SJSA1 (cell line): ENCODE measurements at regions not wholly inside any gene's neighbourhood (a gene's known extent, or its start where the extent isn't known, plus 50 kb on each side); places are given as distances from the start of the nearest gene placed in this dataset.
"Not testable (repeated sequence)": the region's sequence is repeated elsewhere in the genome, so short reads cannot be mapped to it uniquely, and the experiment has no call there.

ENCODE experiments used
- DNase-seq, 2 experiments: peaks; one replicate each; pipeline ENCODE4 v3.0.0-alpha.2; 2015 to 2020; ENCODE audit warnings: low spot score in 2 of 2, low read depth in 1 of 2
- H3K27ac ChIP-seq: fragments of 250-450 bp; sonication (Bioruptor Pico); 2 replicates; pipeline ENCODE4 v1.5.1; 2020; ENCODE audit warnings: mild to moderate bottlenecking, moderate library complexity
- H3K27me3 ChIP-seq: fragments of 250-450 bp; sonication (Bioruptor Pico); replicated peaks from 2 replicates; pipeline ENCODE4 v1.5.1; 2020; ENCODE audit warnings: mild to moderate bottlenecking, moderate library complexity
- H3K36me3 ChIP-seq: fragments of 250-450 bp; sonication (Bioruptor Pico); 2 replicates; pipeline ENCODE4 v1.5.1; 2020; ENCODE audit warnings: mild to moderate bottlenecking
- H3K4me1 ChIP-seq: fragments of 250-450 bp; sonication (Bioruptor Pico); replicated peaks from 2 replicates; pipeline ENCODE4 v1.6.1; 2021; ENCODE audit warnings: mild to moderate bottlenecking
- H3K4me3 ChIP-seq: fragments of 250-450 bp; sonication (Bioruptor Pico); 2 replicates; pipeline ENCODE4 v1.5.1; 2020; ENCODE audit warnings: mild to moderate bottlenecking
- H3K9me3 ChIP-seq: fragments of 250-450 bp; sonication (Bioruptor Pico); replicated peaks from 2 replicates; pipeline ENCODE4 v1.5.1; 2020; ENCODE audit warnings: mild to moderate bottlenecking

- Histone ChIP-seq H3K4me1 (no peaks in the 10 kb centered on the region), H3K9me3 (no peaks in the 10 kb centered on the region), H3K27ac (no peak overlapping the region), H3K4me3 (no peak overlapping the region), H3K27me3 (no peaks in the 10 kb centered on the region), H3K36me3 (no peaks in the 10 kb centered on the region)
- no peak for DNase-seq
These were observed 303.4 kb upstream of the PRICKLE1 start for GRCh38 chr12:42892702-42893551.

DNA sequence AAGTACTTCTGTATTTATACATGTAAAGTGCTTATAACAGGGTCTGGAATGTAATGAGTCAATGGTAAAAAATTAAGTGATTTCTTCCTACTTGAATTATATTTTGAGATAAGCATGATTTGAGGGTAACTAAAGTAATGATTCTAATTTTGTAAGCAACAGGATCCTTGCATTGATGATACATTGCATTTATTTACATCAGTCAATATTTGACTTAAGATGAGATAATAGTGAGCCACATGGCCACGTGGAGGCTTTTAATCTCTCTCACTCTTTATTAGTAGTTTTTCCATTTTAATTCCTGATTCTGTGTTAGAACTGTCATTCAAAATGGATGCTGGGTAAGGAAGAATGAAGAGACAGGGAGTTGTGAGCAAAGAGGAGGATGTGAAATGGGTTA lies 298.1 kb upstream of the PRICKLE1 start:
- Histone ChIP-seq H3K36me3 (no peaks in the 10 kb centered on the region), H3K9me3 (no peaks in the 10 kb centered on the region), H3K4me1 (no peaks in the 10 kb centered on the region), H3K27ac (no peak overlapping the region), H3K27me3 (no peaks in the 10 kb centered on the region), H3K4me3 (no peak overlapping the region)
- DNase-seq = no peak

GRCh38 chr12:42886160-42886559 lies 296.6 kb upstream of the PRICKLE1 start:
- no peak for DNase-seq
- H3K27me3 ChIP-seq = no peaks in the 10 kb centered on the region
- H3K27ac ChIP-seq = no peak overlapping the region
- no peak overlapping the region for H3K4me3 ChIP-seq
- H3K9me3 ChIP-seq = no peaks in the 10 kb centered on the region
- H3K4me1 ChIP-seq = no peaks in the 10 kb centered on the region
- H3K36me3 ChIP-seq = no peaks in the 10 kb centered on the region

- H3K36me3 ChIP-seq = no peaks in the 10 kb centered on the region
These were observed 296.1 kb upstream of the PRICKLE1 start for GRCh38 chr12:42885677-42886076.

DNA sequence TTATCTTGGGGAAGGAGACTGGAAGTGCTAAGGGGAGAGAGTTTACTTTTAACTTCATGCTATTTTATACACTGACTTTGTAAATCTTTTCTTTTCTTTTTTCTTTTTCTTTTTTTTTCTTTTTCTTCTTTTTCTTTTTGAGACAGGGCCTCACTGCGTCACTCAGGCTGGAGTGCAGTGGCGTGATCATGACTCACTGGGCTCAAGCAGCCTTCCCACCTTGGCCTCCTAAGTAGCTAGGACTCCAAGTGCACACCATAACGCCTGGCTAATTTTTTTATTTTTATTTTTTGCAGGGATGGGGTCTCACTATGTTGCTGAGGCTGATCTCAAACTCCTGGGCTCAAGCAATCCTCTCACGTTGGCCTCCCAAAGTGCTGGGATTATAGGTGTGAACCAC lies 294.6 kb upstream of the PRICKLE1 start:
- Histone ChIP-seq H3K4me1 (no peaks in the 10 kb centered on the region), H3K4me3 (no peak overlapping the region), H3K27ac (no peak overlapping the region), H3K36me3 (no peaks in the 10 kb centered on the region), H3K27me3 (no peaks in the 10 kb centered on the region), H3K9me3 (no peaks in the 10 kb centered on the region)
- no peak for DNase-seq

More at GRCh38 chr12:42885677-42886076, 296.1 kb upstream of the PRICKLE1 start:
- Histone ChIP-seq H3K27me3 (no peaks in the 10 kb centered on the region), H3K4me3 (no peak overlapping the region), H3K27ac (no peak overlapping the region), H3K4me1 (no peaks in the 10 kb centered on the region), H3K9me3 (no peaks in the 10 kb centered on the region)
- no peak for DNase-seq

- Histone ChIP-seq H3K27me3 (no peaks in the 10 kb centered on the region), H3K27ac (no peak overlapping the region)
- DNase-seq = no peak
These were observed 283.9 kb upstream of the PRICKLE1 start for GRCh38 chr12:42873401-42873800.

DNA sequence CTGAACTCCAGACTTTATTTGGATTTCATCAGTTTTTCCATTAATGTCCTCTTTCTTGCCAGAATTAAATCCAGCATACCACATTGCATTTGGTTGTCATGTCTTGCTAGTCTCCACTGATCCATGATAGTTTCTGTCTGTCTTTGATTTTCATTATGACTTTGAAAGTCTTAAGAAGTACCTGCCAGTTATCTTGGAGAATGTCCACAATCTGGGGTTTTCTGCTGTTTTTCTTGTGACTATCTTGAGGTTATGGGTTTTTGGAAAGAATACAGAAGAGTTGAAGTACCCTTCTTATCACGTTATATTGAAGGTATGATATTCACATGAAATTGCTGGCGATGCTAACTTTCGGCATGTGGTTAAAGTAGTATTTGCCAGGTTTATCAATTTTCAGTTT lies 282.3 kb upstream of the PRICKLE1 start:
- Histone ChIP-seq H3K36me3 (no peaks in the 10 kb centered on the region), H3K27ac (no peak overlapping the region), H3K4me3 (no peak overlapping the region), H3K4me1 (no peaks in the 10 kb centered on the region), H3K9me3 (no peaks in the 10 kb centered on the region), H3K27me3 (no peaks in the 10 kb centered on the region)
- DNase-seq = no peak

More at GRCh38 chr12:42873401-42873800, 283.9 kb upstream of the PRICKLE1 start:
- Histone ChIP-seq H3K36me3 (no peaks in the 10 kb centered on the region), H3K9me3 (no peaks in the 10 kb centered on the region), H3K4me3 (no peak overlapping the region), H3K4me1 (no peaks in the 10 kb centered on the region)

DNA sequence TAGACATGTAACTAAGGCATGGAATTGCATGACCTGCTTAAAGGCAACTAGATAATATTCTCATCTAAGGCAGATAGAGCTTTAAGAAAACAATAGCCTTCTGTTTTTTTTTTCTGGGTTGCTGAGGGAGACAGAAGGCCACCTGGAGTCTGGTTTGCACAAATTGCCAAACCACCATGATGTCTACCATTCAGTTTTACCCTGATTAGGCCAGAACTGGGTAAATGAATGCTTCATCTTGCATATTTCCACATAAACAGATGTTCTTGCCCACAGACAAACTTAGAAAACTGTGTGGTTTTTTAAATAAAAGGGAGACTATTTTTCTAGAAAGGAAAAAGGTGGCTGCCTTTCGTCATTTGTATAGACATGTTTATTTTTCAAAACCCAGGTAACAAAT lies 278.7 kb upstream of the PRICKLE1 start:
- Histone ChIP-seq H3K4me1 (no peaks in the 10 kb centered on the region), H3K4me3 (no peak overlapping the region), H3K9me3 (no peaks in the 10 kb centered on the region), H3K27ac (no peak overlapping the region), H3K27me3 (no peaks in the 10 kb centered on the region), H3K36me3 (no peaks in the 10 kb centered on the region)
- DNase-seq = no peak

- H3K27me3 ChIP-seq = no peaks in the 10 kb centered on the region
These were observed 275.7 kb upstream of the PRICKLE1 start for GRCh38 chr12:42865282-42865681.

GRCh38 chr12:42862055-42862454 lies 272.5 kb upstream of the PRICKLE1 start:
- DNase-seq = peak in 1 of 2 experiments; percentile 9
- Histone ChIP-seq H3K27ac (no peak overlapping the region), H3K4me1 (no peaks in the 10 kb centered on the region), H3K4me3 (no peak overlapping the region), H3K27me3 (no peaks in the 10 kb centered on the region), H3K36me3 (no peaks in the 10 kb centered on the region), H3K9me3 (no peaks in the 10 kb centered on the region)

More at GRCh38 chr12:42865282-42865681, 275.7 kb upstream of the PRICKLE1 start:
- no peaks in the 10 kb centered on the region for H3K9me3 ChIP-seq
- H3K27ac ChIP-seq = no peak overlapping the region
- H3K4me1 ChIP-seq = no peaks in the 10 kb centered on the region
- no peak overlapping the region for H3K4me3 ChIP-seq
- no peaks in the 10 kb centered on the region for H3K36me3 ChIP-seq
- no peak for DNase-seq

GRCh38 chr12:42860331-42860730 lies 270.8 kb upstream of the PRICKLE1 start:
- not testable (repeated sequence) for H3K27me3 ChIP-seq, H3K4me3 ChIP-seq, H3K36me3 ChIP-seq, DNase-seq, H3K9me3 ChIP-seq, H3K27ac ChIP-seq, H3K4me1 ChIP-seq

- no peaks in the 10 kb centered on the region for H3K36me3 ChIP-seq
- H3K27ac ChIP-seq = no peak overlapping the region
- H3K4me1 ChIP-seq = no peaks in the 10 kb centered on the region
- no peak overlapping the region for H3K4me3 ChIP-seq
- DNase-seq = no peak
- H3K9me3 ChIP-seq = no peaks in the 10 kb centered on the region
- no peaks in the 10 kb centered on the region for H3K27me3 ChIP-seq
These were observed 270.1 kb upstream of the PRICKLE1 start for GRCh38 chr12:42859612-42860011.

DNA sequence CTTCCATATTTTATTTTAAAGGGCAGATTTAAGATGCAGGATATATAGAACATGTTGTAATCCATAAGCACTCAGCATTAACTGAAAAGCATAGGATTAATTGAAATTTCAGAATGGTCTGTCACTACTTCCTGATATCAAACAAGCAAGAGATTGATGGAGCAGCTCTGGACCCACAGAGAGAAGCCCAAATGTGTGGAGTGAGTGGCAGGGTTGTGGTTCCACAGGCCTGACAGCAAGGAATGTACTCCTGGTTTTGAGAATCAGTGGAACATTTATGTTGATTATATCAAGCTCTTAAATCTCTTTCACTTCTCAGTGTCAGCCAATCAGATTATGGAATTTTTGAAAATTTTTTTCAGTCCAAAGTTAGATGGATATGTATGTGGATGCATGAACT lies 267.6 kb upstream of the PRICKLE1 start:
- Histone ChIP-seq H3K27me3 (no peaks in the 10 kb centered on the region), H3K9me3 (no peaks in the 10 kb centered on the region), H3K27ac (no peak overlapping the region), H3K36me3 (no peaks in the 10 kb centered on the region), H3K4me3 (no peak overlapping the region), H3K4me1 (no peaks in the 10 kb centered on the region)
- no peak for DNase-seq

DNA sequence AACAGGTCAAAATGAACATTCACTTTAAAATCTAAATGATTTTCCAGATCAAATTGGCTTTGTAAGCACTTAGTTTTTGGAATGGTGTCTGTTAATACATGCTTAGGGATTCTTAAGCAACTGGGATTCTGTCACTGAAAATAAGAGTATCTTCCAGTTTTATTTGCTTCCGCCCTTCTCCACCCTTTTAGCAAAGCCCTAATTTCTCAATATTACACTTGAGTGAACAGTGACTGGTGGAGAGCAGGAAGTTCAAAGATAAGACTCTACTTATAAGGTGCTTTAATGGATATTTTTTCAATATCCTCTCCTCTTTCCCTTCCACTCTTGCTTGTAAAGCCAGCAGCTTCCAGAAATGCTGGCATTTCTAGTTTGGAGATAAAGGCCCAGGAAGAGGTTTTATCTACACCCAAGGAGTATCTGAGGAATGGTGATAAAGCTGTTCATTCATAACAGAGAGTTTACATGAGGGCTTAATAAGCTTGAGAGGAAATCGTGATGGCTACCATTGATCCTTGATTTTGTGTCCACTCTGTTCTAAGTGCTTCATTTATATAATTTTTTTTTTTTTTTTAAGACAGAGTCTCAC lies 265.9 kb upstream of the PRICKLE1 start:
- Histone ChIP-seq H3K4me3 (no peak overlapping the region), H3K27ac (no peak overlapping the region), H3K27me3 (no peaks in the 10 kb centered on the region), H3K36me3 (no peaks in the 10 kb centered on the region), H3K9me3 (no peaks in the 10 kb centered on the region), H3K4me1 (no peaks in the 10 kb centered on the region)
- no peak for DNase-seq
